H1 (cell line): ENCODE measurements at regions not wholly inside any gene's neighbourhood (a gene's known extent, or its start where the extent isn't known, plus 50 kb on each side); places are given as distances from the start of the nearest gene placed in this dataset.

Experiments used
- CTCF ChIA-PET: fragments of 300-600 bp; sonication (Branson Sonifier 250); formaldehyde crosslinking; loops from one replicate; lab custom pipeline; 2021; ENCODE audit not compliant: partially characterized antibody; lab: Charles Lee
- POLR2A ChIA-PET: fragments of 300-600 bp; sonication (Branson Sonifier 250); formaldehyde crosslinking; loops from one replicate; lab custom pipeline; 2021; ENCODE audit warnings: inconsistent platforms; ENCODE audit not compliant: partially characterized antibody; lab: Charles Lee
- DNase-seq, 2 experiments: peaks; one replicate each; pipeline versions ENCODE4 v3.0.0 to v3.0.0-alpha.2; 2010 to 2022; ENCODE audit warnings: low spot score in 2 of 2, low read depth in 1 of 2, mixed read lengths in 1 of 2
- FAIRE-seq: peaks from 2 replicates; lab custom pipeline; 2011; peaks lifted over from hg19 to GRCh38; lab: Jason Lieb, UNC
- H2AFZ ChIP-seq: 2 replicates; pipeline ENCODE4 v1.8.1; 2012; ENCODE audit warnings: low read length, inconsistent platforms
- H2AK5ac ChIP-seq: 2 replicates; pipeline ENCODE4 v1.6.1; 2013; ENCODE audit warnings: low read depth, low read length
- H2BK120ac ChIP-seq: replicated peaks from 2 replicates; pipeline ENCODE3; 2013; ENCODE audit warnings: low read depth, low read length, inconsistent platforms
- H2BK12ac ChIP-seq: 2 replicates; pipeline ENCODE4 v1.6.1; 2013; ENCODE audit warnings: low read depth, low read length
- H2BK15ac ChIP-seq: 2 replicates; pipeline ENCODE4 v1.6.1; 2013; ENCODE audit warnings: low read length
- H2BK20ac ChIP-seq: 2 replicates; pipeline ENCODE4 v1.6.1; 2013; ENCODE audit warnings: low read length
- H2BK5ac ChIP-seq: 2 replicates; pipeline ENCODE4 v1.6.1; 2013; ENCODE audit warnings: low read depth, low read length
- H3K14ac ChIP-seq: 2 replicates; pipeline ENCODE4 v1.6.1; 2013; ENCODE audit warnings: inconsistent platforms; ENCODE audit not compliant: insufficient read length
- H3K18ac ChIP-seq: 2 replicates; pipeline ENCODE4 v1.6.1; 2013; ENCODE audit warnings: low read length; ENCODE audit errors: extremely low read depth
- H3K23ac ChIP-seq: 2 replicates; pipeline ENCODE4 v1.6.1; 2013; ENCODE audit warnings: inconsistent platforms; ENCODE audit not compliant: insufficient read length
- H3K23me2 ChIP-seq: 2 replicates; pipeline ENCODE4 v1.6.1; 2013; ENCODE audit warnings: low read depth, low read length
- H3K27ac ChIP-seq: 2 replicates; pipeline ENCODE4 v1.6.1; 2011; ENCODE audit warnings: low read depth, low read length, inconsistent platforms
- H3K27me3 ChIP-seq, 4 experiments: replicated peaks in 1 of 4; 1 replicate in 1 of 4; 2 replicates in 3 of 4; pipeline versions ENCODE4 v1.6.1 to v1.8.1; 2011 to 2013; ENCODE audit warnings: low read length in 3 of 4, mild to moderate bottlenecking in 3 of 4, inconsistent platforms in 2 of 4, mixed read lengths in 2 of 4, moderate library complexity in 1 of 4; ENCODE audit not compliant: control insufficient read depth in 3 of 4, insufficient read depth in 3 of 4; ENCODE audit errors: extremely low read depth in 1 of 4
- H3K36me3 ChIP-seq, 4 experiments: 2 replicates each; pipeline versions ENCODE4 v1.6.1 to v1.8.1; 2011 to 2013; ENCODE audit warnings: mild to moderate bottlenecking in 4 of 4, low read length in 3 of 4, moderate library complexity in 2 of 4, control low read depth in 1 of 4, inconsistent platforms in 1 of 4; ENCODE audit not compliant: insufficient read depth in 4 of 4, control insufficient read depth in 2 of 4
- H3K4ac ChIP-seq: replicated peaks from 2 replicates; pipeline ENCODE3; 2013; ENCODE audit warnings: low read length, low read depth, mixed read lengths, inconsistent platforms; ENCODE audit not compliant: insufficient read length
- H3K4me1 ChIP-seq, 4 experiments: replicated peaks in 1 of 4; 1 replicate in 1 of 4; 2 replicates in 3 of 4; pipeline versions ENCODE4 v1.6.1 to v1.8.1; 2011 to 2013; ENCODE audit warnings: low read length in 3 of 4, inconsistent platforms in 2 of 4, mixed read lengths in 1 of 4; ENCODE audit not compliant: insufficient read depth in 4 of 4, control insufficient read depth in 3 of 4
- H3K4me2 ChIP-seq, 2 experiments: 2 replicates each; pipeline versions ENCODE4 v1.6.1 to v1.8.1; 2011 to 2013; ENCODE audit warnings: low read depth in 2 of 2, low read length in 2 of 2, control low read depth in 1 of 2, inconsistent platforms in 1 of 2, mild to moderate bottlenecking in 1 of 2; ENCODE audit not compliant: insufficient read depth in 1 of 2
- H3K4me3 ChIP-seq, 4 experiments: fragments of 200-600, 300-600 bp in 1 of 4; sonication (generic), shearing (Covaris generic), sonication (Bioruptor Twin) in 1 of 4; 2 replicates each; pipeline versions ENCODE4 v1.5.1 to v1.8.1; 2011 to 2016; ENCODE audit warnings: low read length in 4 of 4, low read depth in 3 of 4, control low read depth in 2 of 4, inconsistent platforms in 2 of 4, mild to moderate bottlenecking in 2 of 4, mixed read lengths in 1 of 4, moderate library complexity in 1 of 4; ENCODE audit not compliant: insufficient read depth in 2 of 4; ENCODE audit errors: extremely low read depth in 1 of 4
- H3K56ac ChIP-seq: replicated peaks from 2 replicates; pipeline ENCODE3; 2013; ENCODE audit warnings: low read depth, mild to moderate bottlenecking, mixed read lengths, low read length, inconsistent platforms; ENCODE audit not compliant: insufficient read length
- H3K79me1 ChIP-seq: 2 replicates; pipeline ENCODE4 v1.6.1; 2013; ENCODE audit warnings: low read depth, low read length, control low read depth
- H3K79me2 ChIP-seq, 2 experiments: 2 replicates each; pipeline versions ENCODE4 v1.6.1 to v1.8.1; 2012 to 2013; ENCODE audit warnings: low read length in 2 of 2, mild to moderate bottlenecking in 2 of 2, inconsistent platforms in 1 of 2; ENCODE audit not compliant: insufficient read depth in 2 of 2, control insufficient read depth in 1 of 2
- H3K9ac ChIP-seq, 4 experiments: replicated peaks in 1 of 4; 1 replicate in 1 of 4; 2 replicates in 3 of 4; pipeline versions ENCODE4 v1.6.1 to v1.8.1; 2011 to 2013; ENCODE audit warnings: low read depth in 3 of 4, low read length in 3 of 4, control low read depth in 2 of 4, mild to moderate bottlenecking in 2 of 4, moderate library complexity in 2 of 4, inconsistent platforms in 1 of 4; ENCODE audit errors: extremely low read depth in 1 of 4
- H3K9me3 ChIP-seq, 2 experiments: 2 replicates each; pipeline versions ENCODE4 v1.6.1 to v1.8.1; 2012 to 2013; ENCODE audit warnings: mild to moderate bottlenecking in 2 of 2, moderate library complexity in 2 of 2, control low read depth in 1 of 2, inconsistent platforms in 1 of 2, low read depth in 1 of 2, low read length in 1 of 2, mixed read lengths in 1 of 2; ENCODE audit not compliant: insufficient read depth in 2 of 2
- H4K20me1 ChIP-seq, 2 experiments: replicated peaks in 1 of 2; 2 replicates each; pipeline versions ENCODE3 to v1.8.1; 2011 to 2013; ENCODE audit warnings: inconsistent platforms in 2 of 2, low read length in 2 of 2, mild to moderate bottlenecking in 1 of 2; ENCODE audit not compliant: insufficient read depth in 2 of 2, control insufficient read depth in 1 of 2
- H4K5ac ChIP-seq: 2 replicates; pipeline ENCODE4 v1.6.1; 2013; ENCODE audit warnings: low read length, low read depth, mixed read lengths, inconsistent platforms; ENCODE audit not compliant: insufficient read length
- H4K8ac ChIP-seq: 2 replicates; pipeline ENCODE4 v1.8.0; 2013; ENCODE audit warnings: mild to moderate bottlenecking, moderate library complexity, low read length, inconsistent platforms; ENCODE audit not compliant: insufficient read depth; ENCODE audit errors: extremely low read depth
- H4K91ac ChIP-seq: replicated peaks from 2 replicates; pipeline ENCODE3; 2013; ENCODE audit warnings: low read length, mixed read lengths, inconsistent platforms; ENCODE audit not compliant: insufficient read length
- ASH2L ChIP-seq: fragments of 200-600, 300-600 bp; sonication (generic); IDR thresholded peaks from one replicate; pipeline ENCODE4 v1.7.1; 2017; ENCODE audit warnings: low read length
- CBX8 ChIP-seq: fragments of 300-800, 300-1000 bp; sonication (generic); IDR thresholded peaks from 2 replicates; pipeline ENCODE4 v1.7.1; 2016; ENCODE audit warnings: low read depth, low read length, borderline replicate concordance
- EZH2 ChIP-seq: fragments of 200-600 bp; sonication (generic); IDR thresholded peaks from 2 replicates; pipeline ENCODE4 v1.7.1; 2012; ENCODE audit warnings: low read depth, mild to moderate bottlenecking, moderate library complexity, low read length, inconsistent platforms; ENCODE audit not compliant: severe bottlenecking
- HDAC6 ChIP-seq: IDR thresholded peaks from one replicate; pipeline ENCODE4 v1.7.1; 2012; ENCODE audit warnings: low read depth, mild to moderate bottlenecking, inconsistent platforms, low read length, moderate library complexity
- KDM1A ChIP-seq: fragments of 200-600, 300-600 bp; sonication (generic); IDR thresholded peaks from 2 replicates; pipeline ENCODE4 v1.7.1; 2016; ENCODE audit warnings: mild to moderate bottlenecking, low read length, borderline replicate concordance
- RFX5 ChIP-seq: IDR thresholded peaks from 2 replicates; pipeline ENCODE4 v1.6.1; 2011; ENCODE audit warnings: low read depth, low read length, improper control_type of control experiment, borderline replicate concordance
- SP4 ChIP-seq: IDR thresholded peaks from 2 replicates; pipeline ENCODE4 v1.6.1; 2012; ENCODE audit warnings: low read length, inconsistent platforms
- TAF1 ChIP-seq: IDR thresholded peaks from 2 replicates; pipeline ENCODE4 v1.6.1; 2011; ENCODE audit warnings: mild to moderate bottlenecking, low read depth, low read length
- TCF12 ChIP-seq: IDR thresholded peaks from 2 replicates; pipeline ENCODE4 v1.6.1; 2011; ENCODE audit warnings: low read depth, mild to moderate bottlenecking, low read length
- ZNF274 ChIP-seq: IDR thresholded peaks from 2 replicates; pipeline ENCODE4 v1.7.0; 2012; ENCODE audit warnings: low read length, borderline replicate concordance; ENCODE audit errors: extremely low read depth
- WGBS, 2 experiments: shearing (Covaris generic) in 1 of 2; methylation state at CpG; one replicate each; pipeline versions ENCODE4 v1.1.6 to v1.1.7; 2013 to 2015; ENCODE audit warnings: low lambda C conversion rate in 2 of 2, mixed read lengths in 2 of 2, inconsistent platforms in 1 of 2, low coverage in 1 of 2, missing lambda C conversion rate in 1 of 2; ENCODE audit not compliant: insufficient replicate concordance in 2 of 2, insufficient coverage in 1 of 2, insufficient read length in 1 of 2; ENCODE audit errors: extremely low coverage in 1 of 2, missing lambda C conversion rate in 1 of 2; 5-methylcytosine and 5-hydroxymethylcytosine counted together
- TF ChIP-seq, protein P1 (sequence below): IDR thresholded peaks from 2 replicates; pipeline ENCODE4 v1.6.1; 2012; ENCODE audit warnings: inconsistent platforms
- TF ChIP-seq, protein P2 (sequence below), 3 experiments: IDR thresholded peaks; 1 replicate in 2 of 3; 2 replicates in 1 of 3; pipeline versions ENCODE4 v1.5.1 to v1.6.1; 2011; ENCODE audit warnings: low read length in 3 of 3, mild to moderate bottlenecking in 3 of 3, inconsistent platforms in 2 of 3, low read depth in 1 of 3, moderate library complexity in 1 of 3; ENCODE audit not compliant: insufficient read depth in 1 of 3; ENCODE audit errors: control extremely low read depth in 1 of 3

DNA sequence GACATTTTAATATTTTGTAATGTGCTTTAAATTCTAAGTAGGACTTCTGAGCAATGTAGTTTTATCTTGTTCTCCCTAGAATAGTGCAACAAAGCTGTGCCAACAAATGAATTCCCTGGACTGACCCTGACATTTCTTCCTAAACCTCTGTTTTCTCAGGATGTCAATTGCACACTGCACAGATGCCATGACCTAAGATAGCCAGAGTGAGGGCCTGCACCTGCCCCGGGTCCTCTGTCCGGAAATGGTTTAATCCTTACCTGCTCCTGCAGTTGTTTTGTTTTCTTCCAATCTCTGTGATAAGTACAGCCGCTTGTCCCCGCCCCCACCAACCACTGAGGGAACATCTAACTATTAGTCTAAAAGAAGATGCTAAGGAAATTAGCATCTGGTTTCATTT, 831.5 kb downstream of the GALC start:
- ChIA-PET POLR2A (no interaction called here), CTCF (no interaction called here)
- Histone ChIP-seq H3K27me3 (no peaks in the 10 kb centered on the region), H3K4me1 (peaks cover 0 to 6% (median under 1%) of the 10 kb centered on the region in 4 experiments; a peak in 2 of 7 replicates), H2BK120ac (no peak overlapping the region), H3K23ac (no peak overlapping the region), H2BK12ac (no peak overlapping the region), H4K8ac (no peak overlapping the region), H3K36me3 (no peaks in the 10 kb centered on the region), H2AFZ (no peak overlapping the region), H3K4me3 (no peak overlapping the region), H3K27ac (no peak overlapping the region), H2AK5ac (no peak overlapping the region), H4K91ac (no peak overlapping the region), H3K9ac (no peak overlapping the region), H3K4ac (no peak overlapping the region), H2BK15ac (no peak overlapping the region), H3K56ac (no peak overlapping the region), H2BK5ac (no peak overlapping the region), H3K18ac (no peak overlapping the region), H3K79me2 (no peaks in the 10 kb centered on the region), H2BK20ac (no peak overlapping the region), H4K20me1 (no peaks in the 10 kb centered on the region), H3K9me3 (no peaks in the 10 kb centered on the region), H3K4me2 (no peak overlapping the region), H3K79me1 (no peaks in the 10 kb centered on the region), H3K23me2 (no peaks in the 10 kb centered on the region), H4K5ac (no peak overlapping the region), H3K14ac (no peak overlapping the region)
- 72% methylated on average over 4 of the region's 4 CpGs; no CpG with 5 or more reads in 1 of the 2 experiments for WGBS, 2 experiments
- DNase-seq (no peak), FAIRE-seq (no peak)
- TF ChIP-seq, protein P1, sequence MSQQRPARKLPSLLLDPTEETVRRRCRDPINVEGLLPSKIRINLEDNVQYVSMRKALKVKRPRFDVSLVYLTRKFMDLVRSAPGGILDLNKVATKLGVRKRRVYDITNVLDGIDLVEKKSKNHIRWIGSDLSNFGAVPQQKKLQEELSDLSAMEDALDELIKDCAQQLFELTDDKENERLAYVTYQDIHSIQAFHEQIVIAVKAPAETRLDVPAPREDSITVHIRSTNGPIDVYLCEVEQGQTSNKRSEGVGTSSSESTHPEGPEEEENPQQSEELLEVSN, result no peak
- TF ChIP-seq SP4 (no peak), EZH2 (no peak), KDM1A (no peak), RFX5 (no peak), ZNF274 (no peak), TCF12 (no peak), CBX8 (no peak), HDAC6 (no peak), TAF1 (no peak), ASH2L (no peak)
- TF ChIP-seq, protein P2, sequence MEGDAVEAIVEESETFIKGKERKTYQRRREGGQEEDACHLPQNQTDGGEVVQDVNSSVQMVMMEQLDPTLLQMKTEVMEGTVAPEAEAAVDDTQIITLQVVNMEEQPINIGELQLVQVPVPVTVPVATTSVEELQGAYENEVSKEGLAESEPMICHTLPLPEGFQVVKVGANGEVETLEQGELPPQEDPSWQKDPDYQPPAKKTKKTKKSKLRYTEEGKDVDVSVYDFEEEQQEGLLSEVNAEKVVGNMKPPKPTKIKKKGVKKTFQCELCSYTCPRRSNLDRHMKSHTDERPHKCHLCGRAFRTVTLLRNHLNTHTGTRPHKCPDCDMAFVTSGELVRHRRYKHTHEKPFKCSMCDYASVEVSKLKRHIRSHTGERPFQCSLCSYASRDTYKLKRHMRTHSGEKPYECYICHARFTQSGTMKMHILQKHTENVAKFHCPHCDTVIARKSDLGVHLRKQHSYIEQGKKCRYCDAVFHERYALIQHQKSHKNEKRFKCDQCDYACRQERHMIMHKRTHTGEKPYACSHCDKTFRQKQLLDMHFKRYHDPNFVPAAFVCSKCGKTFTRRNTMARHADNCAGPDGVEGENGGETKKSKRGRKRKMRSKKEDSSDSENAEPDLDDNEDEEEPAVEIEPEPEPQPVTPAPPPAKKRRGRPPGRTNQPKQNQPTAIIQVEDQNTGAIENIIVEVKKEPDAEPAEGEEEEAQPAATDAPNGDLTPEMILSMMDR (IDR thresholded peaks at IDR 0.05; ENCODE audit: control extremely low read depth in 1 of 3, insufficient read depth in 1 of 3, low read depth in 1 of 3, low read length in 3 of 3), result no peak
